Stimulated activated naive CD8-positive, alpha-beta T cell treated with anti-CD3 and anti-CD28 coated beads, Interleukin-15, Interleukin-2, amounts not matched to agents 100 U/mL and 50 U/mL, for 24 hours (primary cell): ENCODE measurements at regions not wholly inside any gene's neighbourhood (a gene's known extent, or its start where the extent isn't known, plus 50 kb on each side); places are given as distances from the start of the nearest gene placed in this dataset.

ENCODE experiments used
- ATAC-seq: fragments of 150-1000 bp; cut with Tn5 transposase; one replicate; pipeline ENCODE4 v1.10.0; 2021
- DNase-seq: peaks from one replicate; pipeline ENCODE4 v3.0.0; 2021

DNA sequence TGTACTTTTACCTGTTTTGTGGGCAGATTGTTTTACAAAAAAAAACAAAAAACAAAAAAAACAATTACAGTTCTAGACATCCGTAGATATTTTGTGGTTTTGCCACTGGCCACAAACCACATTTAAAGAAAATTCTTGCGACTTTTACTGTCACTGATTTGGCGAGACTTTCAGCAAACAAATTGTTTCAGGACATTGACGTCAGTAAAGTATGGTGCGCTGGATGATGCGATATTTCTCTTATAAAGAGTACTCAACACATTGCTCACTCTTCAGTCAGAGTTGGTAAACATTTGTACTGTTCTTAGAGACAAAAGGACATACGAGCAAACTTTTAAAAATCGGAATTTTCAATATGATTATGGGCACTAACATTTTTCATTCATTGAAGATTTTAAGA, 229.8 kb downstream of the HAO1 start:
- no peak for ATAC-seq
- DNase-seq, result no peak

DNA sequence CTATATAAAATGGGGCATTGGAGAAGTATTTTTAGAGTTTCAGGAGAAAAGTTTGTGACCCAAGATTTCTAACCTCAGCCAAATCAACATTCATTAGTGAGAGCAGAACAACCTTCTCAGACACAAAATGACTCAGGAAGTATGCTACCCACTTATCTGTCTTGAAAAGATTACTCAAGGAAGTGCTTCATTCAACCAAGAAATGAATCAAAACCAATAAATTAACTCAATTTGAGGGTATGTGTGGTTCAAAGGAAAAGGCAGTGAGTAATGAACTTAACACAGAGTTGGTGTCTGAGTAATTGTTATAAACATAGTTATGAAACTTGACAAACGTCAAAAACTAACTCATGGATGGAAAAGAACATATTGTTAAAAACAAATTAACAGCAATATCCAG, 227.6 kb downstream of the HAO1 start:
- no peak for ATAC-seq
- no peak for DNase-seq

DNA sequence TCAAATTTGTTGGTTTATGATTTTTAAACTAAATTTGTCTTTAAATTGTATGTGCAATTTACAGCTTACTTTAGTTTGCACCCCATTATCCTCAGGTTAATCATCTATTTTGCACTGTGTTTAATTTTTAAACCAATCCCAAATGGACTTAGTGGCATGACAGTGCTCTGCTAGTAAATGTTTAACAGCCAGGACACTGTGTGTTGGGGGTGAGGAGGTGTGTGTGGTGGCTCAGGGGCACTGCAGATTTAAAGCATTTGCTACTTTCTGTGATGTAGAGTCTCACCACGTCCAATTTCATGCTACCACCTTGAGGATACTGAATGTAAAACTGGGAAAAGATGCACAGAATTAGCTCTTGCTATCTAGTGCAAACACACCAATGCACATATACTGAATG, 225.7 kb downstream of the HAO1 start:
- DNase-seq, result no peak
- no peak for ATAC-seq

DNA sequence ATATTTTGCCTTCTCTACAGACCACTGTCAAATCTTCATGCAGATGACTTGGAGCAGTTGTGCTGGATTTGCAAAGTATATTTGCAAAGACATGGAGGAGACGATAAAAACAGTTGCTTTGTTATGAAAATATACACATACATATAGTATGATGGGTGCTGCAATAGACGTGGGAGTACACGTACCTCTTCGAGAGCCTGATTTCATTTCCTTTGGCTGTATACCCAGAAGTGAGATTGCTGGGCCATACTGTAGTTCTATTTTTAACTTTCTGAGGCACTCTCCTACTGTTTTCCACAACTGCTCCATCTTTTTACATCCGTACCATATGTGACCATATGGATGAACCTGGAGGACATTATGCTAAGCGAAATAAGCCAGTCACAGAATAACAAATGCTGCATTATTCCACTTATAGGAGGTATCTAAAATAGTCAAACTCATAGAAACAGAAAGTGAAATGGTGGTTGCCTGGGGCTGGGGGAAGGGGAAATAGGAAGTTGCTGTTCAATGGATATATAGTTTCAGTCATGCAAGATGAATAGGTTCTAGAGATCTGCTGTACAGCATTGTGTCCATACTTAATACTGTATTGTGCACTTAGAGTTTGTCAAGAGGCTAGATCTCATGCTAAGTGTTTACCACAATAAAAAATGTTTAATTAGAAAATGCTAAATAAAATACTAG, 223.8 kb downstream of the HAO1 start:
- DNase-seq, result no peak
- ATAC-seq, result no peak

DNA sequence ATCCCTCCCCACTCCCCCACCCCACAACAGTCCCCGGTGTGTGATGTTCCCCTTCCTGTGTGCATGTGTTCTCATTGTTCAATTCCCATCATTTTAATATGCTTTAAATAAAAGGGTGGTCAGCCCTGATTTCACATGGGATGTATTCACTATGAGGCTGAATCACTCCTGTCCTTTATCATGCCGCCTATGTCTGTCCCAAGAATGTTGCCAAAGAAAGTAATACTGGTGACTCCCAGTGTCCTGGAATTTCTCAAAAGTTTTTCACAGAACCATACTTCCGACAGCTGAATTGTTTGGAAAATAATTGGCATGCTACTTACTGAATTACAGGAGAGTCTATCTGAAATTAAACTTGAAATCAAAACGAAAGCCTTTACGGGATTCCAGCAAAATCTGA, 217.7 kb downstream of the HAO1 start:
- DNase-seq (no peak), ATAC-seq (no peak)

DNA sequence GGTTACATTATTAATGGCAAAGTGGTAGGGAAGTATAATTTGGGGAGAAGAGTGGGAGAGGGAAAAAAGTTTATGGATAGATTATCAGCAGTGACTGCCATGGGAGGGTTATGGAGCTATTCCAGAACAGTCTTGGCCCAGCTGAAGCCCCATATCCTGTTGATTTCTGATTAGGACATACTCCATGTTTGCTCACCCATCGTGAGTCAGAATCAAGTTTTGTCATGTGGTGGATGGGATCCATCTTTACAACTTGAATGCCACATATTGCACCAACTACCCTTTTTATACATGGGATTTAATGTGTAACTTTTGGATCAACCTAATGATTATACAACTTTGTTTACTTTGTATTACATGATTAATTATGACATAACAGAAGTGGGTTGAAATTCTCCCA, 217.0 kb downstream of the HAO1 start:
- DNase-seq (no peak), ATAC-seq (no peak)

DNA sequence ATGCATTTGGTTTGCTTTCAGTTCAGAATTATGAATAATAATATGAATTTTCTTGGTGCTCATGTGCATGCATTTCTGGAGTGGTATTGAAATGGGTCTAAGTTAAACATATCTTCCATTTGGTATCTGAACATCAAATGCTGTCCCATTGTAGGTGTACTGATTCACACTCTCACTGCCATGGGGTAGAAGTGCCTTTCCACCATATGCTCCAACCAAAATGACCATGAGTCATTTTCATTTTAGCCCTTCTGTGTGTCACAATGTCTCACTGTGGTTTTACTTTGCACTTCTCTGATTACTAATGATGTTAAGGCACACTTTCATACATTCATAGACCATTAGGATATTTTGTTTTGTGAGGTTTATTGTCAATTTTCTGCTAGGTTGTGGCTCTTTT, 211.9 kb downstream of the HAO1 start:
- no peak for ATAC-seq

DNA sequence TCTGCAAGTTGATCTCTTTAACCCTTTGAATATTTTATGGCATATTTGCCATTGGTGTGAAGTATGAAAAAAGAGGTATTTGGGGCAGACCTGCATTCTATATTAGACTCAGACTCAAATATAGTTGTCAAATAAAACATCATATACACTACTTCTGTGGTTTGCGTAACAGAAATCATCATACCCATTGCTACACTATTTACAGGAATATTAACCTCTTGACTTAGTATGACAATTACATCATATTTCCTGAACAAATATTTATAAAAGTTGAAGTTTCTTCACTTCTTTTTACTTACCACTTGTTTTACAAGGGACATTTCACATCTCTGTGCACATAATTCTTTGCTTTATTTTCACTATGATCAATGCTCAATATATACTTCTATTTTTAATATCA, 206.0 kb downstream of the HAO1 start:
- ATAC-seq (no peak), DNase-seq (no peak)

More for the DNA sequence above, 211.9 kb downstream of the HAO1 start:
- DNase-seq, result no peak

DNA sequence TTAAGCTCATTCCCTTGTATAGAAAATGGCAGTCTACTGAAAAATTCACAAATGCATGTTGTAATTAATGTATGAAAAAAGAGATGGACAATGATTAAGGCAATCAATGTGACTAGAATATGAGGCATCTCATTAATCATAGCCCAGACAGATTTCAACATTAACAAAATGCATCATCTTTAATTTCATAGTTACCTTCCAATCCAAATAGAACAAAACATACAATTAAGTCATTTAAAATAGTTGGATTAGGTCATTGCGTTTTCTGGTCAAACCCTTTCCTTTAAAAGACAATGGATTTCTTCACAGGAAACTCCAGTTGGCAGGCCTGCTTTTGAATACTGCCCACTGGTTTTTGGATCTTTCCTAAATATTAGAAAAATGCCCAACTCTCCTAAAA, 203.9 kb downstream of the HAO1 start:
- no peak for DNase-seq
- no peak for ATAC-seq

DNA sequence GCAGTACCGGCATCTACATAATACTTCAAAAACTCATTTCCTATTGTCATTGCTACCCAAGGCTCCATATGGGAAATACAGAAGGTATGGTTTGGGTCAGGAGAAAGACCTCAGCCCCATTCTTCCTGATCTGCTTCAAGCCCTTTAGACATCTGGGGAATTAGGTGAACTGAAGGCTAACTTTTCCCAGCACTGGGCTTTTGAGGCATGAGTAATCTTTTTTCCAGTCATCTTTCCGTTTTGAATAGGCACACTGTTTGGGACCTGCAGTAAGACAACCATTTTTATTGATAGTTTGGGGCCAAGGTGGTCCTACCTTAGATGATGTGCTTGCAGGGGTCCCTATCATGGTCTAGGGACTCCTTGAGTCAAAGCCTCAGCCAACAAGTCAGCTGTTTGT, 198.4 kb downstream of the HAO1 start:
- no peak for ATAC-seq
- no peak for DNase-seq

DNA sequence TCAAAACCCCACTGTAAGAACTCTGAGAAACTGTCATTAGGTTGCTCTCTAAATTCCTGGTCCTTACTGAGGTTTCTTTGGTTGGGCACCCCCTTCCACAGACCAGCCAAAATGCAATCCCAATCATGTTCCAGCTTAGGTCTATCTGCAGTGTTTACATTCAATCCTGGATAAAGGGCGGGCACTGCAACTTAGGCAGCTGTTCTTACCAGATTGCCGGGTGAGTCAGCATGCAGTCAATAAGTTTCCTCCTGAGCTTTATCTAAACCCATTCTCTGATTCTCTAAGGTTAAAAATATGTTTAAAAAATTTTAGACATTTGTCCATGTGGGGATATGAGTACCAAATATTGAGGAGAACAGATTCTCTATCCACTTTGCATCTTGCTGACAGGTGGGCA, 197.8 kb downstream of the HAO1 start:
- DNase-seq (no peak), ATAC-seq (no peak)

DNA sequence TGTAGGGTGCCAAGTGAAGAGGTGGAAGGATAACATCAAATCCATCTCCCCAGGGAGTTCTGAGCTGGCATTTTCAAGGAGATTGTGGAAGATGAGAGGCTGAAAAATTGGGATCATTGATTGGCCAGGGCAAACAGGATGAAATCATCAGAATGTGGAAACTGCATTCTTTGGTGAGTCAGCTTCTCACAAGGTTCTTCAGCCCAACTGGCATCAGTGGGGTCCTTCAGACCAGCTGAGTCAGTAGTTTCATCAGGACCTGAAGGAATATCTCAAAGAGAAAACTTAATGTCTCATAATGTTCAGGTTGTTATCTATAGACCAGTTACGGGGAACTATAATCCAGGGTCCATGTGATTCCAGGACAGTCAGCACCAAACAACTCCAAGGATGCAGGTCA, 195.8 kb downstream of the HAO1 start:
- DNase-seq (no peak), ATAC-seq (no peak)

DNA sequence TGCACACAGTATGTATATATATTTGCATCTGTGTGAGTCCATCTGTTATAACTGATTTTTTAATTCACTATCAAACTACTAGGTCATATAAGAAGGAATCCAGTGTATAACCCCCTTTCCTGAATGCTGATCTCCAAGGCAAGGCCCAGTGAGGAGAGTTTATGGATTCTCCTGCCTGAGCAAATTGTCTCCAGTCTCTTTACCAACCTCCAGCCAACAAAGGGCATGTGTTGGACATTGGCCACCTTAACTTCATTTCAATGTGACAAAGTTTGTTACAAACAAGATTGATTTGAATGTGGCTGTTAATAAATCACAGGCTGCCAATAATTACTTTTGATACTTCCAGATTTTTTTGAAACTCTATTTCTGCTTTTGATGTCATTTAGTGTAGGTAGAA, 191.6 kb downstream of the HAO1 start:
- ATAC-seq (no peak), DNase-seq (no peak)

DNA sequence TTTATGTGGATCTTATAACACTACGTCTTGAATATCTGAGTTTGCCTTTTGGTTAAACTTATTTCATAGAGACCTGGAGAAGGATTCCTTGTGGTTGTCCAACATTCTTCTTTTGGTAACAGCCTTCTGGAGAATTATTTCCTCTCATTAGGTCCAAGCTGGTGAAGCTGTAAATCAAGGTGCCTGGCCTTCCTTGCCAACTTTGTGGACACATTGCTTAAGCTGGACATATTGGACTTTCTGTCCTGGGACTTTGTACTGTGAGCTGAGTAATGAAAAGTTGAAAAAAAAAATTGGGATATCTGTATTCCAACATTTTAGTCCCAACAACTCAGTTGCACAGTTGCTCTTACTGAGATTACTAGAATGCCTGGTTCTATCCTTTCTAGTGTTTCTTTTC, 186.2 kb downstream of the HAO1 start:
- ATAC-seq (no peak), DNase-seq (no peak)

DNA sequence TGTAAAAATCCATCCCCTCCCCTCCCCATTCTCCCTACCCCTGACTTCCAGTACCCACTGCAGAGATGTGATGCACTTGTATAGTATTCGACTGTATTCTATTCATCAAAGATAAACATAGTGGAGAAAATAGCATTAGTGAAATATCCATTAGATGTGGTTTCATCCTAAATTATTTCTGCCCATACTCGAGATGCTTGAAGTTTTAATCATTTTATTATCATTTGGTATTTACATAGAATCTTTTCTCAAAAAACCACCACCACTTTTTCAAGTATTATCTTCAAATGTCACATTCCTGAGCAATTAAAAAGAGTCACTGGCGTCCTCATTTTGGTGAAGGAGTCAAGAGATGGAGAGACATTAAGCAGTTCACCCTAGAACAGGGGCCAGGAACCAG, 181.9 kb downstream of the HAO1 start:
- ATAC-seq, result no peak
- no peak for DNase-seq

DNA sequence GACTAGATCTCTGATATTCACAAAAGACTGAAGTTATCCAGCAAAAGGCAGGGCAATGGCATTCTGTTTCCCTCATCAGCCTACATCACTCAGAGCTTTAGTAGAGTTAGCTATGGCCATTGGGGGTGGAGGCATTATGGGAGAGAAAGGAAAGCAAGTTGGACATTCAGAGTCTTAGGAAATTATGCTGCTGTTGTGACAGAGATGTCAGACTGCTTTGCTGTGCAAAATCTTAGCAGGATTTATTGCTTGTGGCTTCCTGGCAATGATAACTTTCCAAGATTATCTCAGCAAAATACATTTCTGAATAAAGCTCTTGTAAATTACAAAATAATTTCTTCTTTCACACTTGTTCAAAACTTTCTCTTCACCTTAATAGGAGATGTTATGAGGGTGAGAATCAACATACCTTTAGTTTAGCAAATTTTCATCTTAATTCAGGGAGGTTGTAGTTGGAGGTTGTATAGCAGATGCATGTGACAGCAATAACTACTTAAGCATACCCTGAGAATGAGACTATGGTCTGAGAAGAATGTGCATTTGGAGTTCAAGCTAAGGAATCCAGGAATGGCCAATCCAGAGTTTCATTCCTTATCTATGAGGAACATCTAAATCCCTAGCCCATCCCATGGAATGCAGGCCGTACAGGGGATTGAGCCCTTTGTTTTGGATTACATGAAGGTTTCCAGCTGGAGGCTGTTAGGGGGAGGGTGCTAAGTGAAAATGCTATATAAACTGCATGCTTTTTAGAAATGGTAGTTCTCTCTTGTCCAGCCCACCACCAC, 179.8 kb downstream of the HAO1 start:
- no peak for DNase-seq
- no peak for ATAC-seq

DNA sequence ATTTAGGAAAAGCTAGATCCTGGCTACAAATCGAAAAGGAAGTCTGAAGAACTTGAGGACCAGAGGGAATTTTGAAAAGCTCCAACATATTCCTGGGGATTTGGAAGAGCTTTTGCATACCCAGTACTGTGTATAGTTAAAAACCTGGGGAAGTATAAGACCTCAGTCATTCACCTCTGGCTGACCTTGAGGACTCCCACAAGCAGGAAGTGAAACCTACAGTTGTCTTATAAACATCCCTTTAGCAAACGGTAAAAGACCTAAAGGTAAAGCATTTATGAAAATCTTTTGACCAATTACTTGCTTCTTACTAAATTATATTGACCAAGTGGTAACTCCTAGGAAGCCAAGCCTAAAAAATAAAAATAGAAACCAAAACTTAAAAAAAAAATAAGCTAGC, 175.0 kb downstream of the HAO1 start:
- no peak for ATAC-seq
- no peak for DNase-seq

DNA sequence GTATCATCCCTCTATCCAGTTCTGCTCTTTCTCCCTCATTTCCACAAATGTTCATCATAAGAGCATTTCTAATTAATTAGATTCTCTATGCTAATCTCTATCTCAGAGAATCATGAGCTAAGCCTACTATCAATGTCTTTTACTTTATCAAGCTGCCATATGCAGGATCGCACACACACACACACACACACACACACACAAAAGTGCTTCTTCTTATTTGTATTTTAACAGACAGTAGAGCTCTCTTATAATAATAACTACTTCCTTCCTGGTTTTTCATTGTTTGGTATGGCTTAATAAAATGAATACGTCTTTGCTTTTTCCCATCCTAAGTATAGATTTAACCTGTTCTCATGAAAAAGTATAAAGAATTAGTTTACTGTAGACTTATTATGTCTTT, 170.2 kb downstream of the HAO1 start:
- ATAC-seq (no peak), DNase-seq (no peak)

DNA sequence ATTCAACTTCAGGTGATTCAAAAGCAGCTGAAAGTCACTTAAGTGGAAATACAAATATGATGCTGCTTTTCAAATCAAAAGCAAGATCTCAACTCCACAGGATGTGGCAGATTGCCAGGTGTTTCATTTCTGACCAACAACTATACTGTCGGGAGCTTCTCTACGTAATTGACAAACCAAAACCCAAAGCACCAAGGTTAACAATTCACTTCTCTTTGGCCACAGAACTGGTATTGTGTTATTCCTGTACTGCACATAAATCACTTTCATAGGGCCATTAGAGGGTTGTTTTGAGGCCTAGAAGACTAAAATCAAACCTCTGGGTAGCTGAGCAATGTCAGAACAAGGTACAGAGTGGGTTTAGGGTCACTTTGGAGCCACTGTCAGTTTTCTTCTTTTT, 169.7 kb downstream of the HAO1 start:
- DNase-seq (no peak), ATAC-seq (no peak)

DNA sequence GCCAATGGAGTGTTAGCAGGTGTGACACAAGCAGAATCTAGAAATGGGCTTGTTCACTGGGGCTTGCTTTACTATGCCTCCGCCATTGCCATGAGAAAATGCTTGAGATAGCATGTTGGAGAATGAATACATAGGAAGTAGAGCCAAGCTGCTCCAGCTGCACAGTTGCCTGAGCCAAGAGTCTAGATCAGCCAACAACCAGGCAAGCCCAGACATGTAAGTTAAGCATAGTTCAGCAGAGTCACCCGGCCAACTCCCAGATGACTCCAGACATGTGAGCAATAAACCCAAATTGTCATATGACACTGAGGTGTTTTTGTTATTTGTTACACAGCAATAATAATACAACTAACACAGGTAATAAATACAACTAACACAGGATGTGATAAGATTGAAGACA, 167.9 kb downstream of the HAO1 start:
- no peak for DNase-seq
- no peak for ATAC-seq

DNA sequence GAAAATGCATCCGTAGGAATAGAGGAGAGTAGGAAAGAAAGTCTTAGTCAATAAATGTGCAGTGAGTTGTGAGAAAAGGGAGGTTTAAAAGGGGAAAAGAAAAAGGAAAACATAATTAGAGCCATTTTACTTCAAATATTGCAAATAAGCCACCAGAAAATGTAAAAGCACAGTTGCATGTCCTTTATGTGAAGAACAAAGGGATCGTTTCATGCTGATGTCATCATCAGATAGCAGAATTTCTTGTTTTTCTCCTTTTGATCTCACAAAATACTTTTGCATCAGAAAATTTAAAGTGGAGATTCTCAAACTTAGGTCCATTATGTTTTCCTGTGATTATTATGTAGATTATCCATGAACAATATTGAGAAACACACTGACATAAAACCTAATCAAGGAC, 166.7 kb downstream of the HAO1 start:
- ATAC-seq (no peak), DNase-seq (no peak)

DNA sequence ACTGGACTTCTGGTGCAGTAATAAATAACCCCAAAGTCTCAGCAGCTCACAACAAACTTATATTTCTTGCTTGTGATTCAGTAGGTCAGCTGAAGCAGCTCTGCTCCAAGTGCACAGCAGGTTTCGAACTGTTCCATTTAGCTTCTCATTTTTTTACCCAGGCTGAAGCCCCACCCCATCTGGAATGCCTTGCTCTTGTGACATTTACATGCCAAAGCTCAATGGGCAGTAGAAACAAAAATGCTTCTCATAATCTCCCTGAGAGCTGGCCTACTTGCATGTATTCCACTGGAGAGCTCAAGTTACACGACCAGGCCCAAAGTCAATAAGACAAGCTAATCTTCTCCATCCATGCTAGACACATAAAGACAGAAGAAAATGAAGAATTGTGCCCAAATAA, 165.2 kb downstream of the HAO1 start:
- no peak for ATAC-seq

DNA sequence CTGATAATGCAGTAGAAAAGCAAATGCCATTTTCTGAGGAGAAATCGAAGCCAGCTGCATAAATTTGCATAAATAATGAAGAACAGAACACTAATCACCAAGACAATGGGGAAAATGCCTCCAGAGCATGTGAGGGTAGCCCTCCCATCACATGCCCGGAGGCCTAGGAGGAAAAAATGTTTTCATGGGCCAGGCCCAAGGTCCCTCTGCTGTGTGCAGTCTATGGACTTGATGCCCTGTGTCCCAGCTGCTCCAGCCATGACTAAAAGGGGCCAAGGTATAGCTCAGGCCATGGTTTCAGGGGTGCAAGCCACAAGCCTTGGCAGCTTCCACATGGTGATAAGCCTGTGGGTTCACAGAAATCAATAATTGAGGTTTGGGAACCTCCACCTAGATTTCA, 164.1 kb downstream of the HAO1 start:
- ATAC-seq (no peak), DNase-seq (no peak)

More for the DNA sequence above, 165.2 kb downstream of the HAO1 start:
- DNase-seq, result no peak

DNA sequence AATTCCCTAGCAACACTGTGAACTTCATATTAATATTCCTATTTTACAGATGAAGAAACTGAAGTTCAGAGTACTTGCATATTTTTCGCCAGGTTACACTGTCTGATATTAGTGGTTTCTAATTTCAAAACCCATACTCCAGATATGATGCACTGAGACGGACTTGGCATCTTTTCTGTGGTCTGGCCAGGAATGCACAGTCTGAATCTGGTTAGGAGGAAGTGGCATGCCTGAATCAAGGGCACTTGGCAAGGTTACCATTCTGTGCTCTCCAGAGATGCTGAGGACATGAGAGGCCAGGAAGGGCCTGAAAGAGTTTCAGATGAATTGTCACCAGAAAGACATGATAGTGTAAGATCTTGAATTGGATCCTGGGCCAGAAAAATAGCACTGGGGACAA, 150.1 kb downstream of the HAO1 start:
- ATAC-seq (no peak), DNase-seq (no peak)
